Vagina (tissue), 2 donors: ENCODE measurements at regions not wholly inside any gene's neighbourhood (a gene's known extent, or its start where the extent isn't known, plus 50 kb on each side); places are given as distances from the start of the nearest gene placed in this dataset.
"Not testable (repeated sequence)": the region's sequence is repeated elsewhere in the genome, so short reads cannot be mapped to it uniquely, and the experiment has no call there.

ENCODE experiments used
- DNase-seq, 2 donors: peaks; one replicate each; pipeline ENCODE4 v3.0.0-alpha.2; 2017; ENCODE audit errors: extremely low spot score in 2 of 2
- H3K27ac ChIP-seq: fragments of 200-600 bp; sonication (generic); one replicate; pipeline ENCODE4 v1.5.1; 2019
- H3K27me3 ChIP-seq: fragments of 200-600 bp; sonication (generic); one replicate; pipeline ENCODE4 v1.5.1; 2019
- H3K36me3 ChIP-seq, 2 donors: fragments of 200-600 bp; sonication (generic); one replicate each; pipeline ENCODE4 v1.5.1; 2017 to 2019
- H3K4me1 ChIP-seq: fragments of 200-600 bp; sonication (generic); one replicate; pipeline ENCODE4 v1.5.1; 2019
- H3K4me3 ChIP-seq, 2 donors: fragments of 200-600 bp; sonication (generic); 1 replicate in 1 of 2; 2 replicates in 1 of 2; pipeline ENCODE4 v1.5.1; 2016 to 2019
- H3K9me3 ChIP-seq: fragments of 200-600 bp; sonication (generic); one replicate; pipeline ENCODE4 v1.5.1; 2019
- CTCF ChIP-seq, 3 experiments: fragments of 450-650 bp in 2 of 3; fragments of 200-600 bp in 1 of 3; sonication (generic) in 1 of 3; IDR thresholded peaks; one replicate each; pipeline ENCODE4 v1.5.1; 2017 to 2019; ENCODE audit warnings: antibody characterized with exemption in 3 of 3, mild to moderate bottlenecking in 2 of 3, moderate library complexity in 2 of 3
- POLR2A ChIP-seq, 2 donors: fragments of 450-650 bp; IDR thresholded peaks; one replicate each; pipeline ENCODE4 v1.6.1; 2017; ENCODE audit warnings: antibody characterized with exemption in 2 of 2, mild to moderate bottlenecking in 2 of 2, moderate library complexity in 2 of 2
- POLR2AphosphoS5 ChIP-seq, 2 donors: sonication (generic); formaldehyde crosslinking; IDR thresholded peaks; one replicate each; pipeline ENCODE4 v1.9.0; 2017; ENCODE audit warnings: antibody characterized with exemption in 2 of 2, mild to moderate bottlenecking in 2 of 2, low read depth in 1 of 2; ENCODE audit not compliant: insufficient read depth in 1 of 2
- intact Hi-C: fragments of 100-400 bp; cut with DNase I; formaldehyde crosslinking; loops from one replicate; pipeline ENCODE4 v1.15.1; 2023

DNA sequence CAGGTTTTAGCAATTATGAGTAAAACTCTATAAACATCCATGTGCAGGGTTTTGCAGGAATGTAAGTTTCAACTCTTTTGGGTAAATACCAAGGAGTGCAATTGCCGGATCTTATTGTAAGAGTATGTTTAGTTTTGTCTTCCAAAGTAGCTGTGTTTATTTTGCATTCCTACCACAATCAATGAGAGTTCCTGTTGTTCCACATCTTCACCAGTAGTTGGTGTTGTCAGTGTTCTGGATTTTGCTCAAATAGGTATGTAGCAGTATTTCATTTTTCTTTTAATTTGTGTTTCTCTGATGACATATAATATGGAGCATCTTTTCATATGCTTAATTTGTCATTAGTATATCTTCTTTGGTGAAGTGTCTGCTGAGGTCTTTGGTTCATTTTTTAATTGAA, 185.1 kb upstream of the GALNT15 start:
- Histone ChIP-seq H3K36me3 (no peaks in the 10 kb centered on the region), H3K27ac (no peak overlapping the region), H3K9me3 (no peaks in the 10 kb centered on the region), H3K4me1 (no peaks in the 10 kb centered on the region), H3K27me3 (no peaks in the 10 kb centered on the region), H3K4me3 (no peak overlapping the region)
- TF ChIP-seq POLR2AphosphoS5 (IDR thresholded peaks at IDR 0.05; ENCODE audit: insufficient read depth in 1 of 2, low read depth in 1 of 2), result no peak
- TF ChIP-seq POLR2A (IDR thresholded peaks at IDR 0.05), result no peak
- no peak for TF ChIP-seq CTCF (IDR thresholded peaks at IDR 0.05)
- intact Hi-C loops, result no loop called here
- DNase-seq, result no peak

GRCh38 chr3:15993660-15994059, 180.8 kb upstream of the GALNT15 start:
- H3K27ac ChIP-seq, H3K36me3 ChIP-seq, intact Hi-C loops, H3K4me1 ChIP-seq, H3K27me3 ChIP-seq, H3K9me3 ChIP-seq, H3K4me3 ChIP-seq, DNase-seq: not testable (repeated sequence)

DNA sequence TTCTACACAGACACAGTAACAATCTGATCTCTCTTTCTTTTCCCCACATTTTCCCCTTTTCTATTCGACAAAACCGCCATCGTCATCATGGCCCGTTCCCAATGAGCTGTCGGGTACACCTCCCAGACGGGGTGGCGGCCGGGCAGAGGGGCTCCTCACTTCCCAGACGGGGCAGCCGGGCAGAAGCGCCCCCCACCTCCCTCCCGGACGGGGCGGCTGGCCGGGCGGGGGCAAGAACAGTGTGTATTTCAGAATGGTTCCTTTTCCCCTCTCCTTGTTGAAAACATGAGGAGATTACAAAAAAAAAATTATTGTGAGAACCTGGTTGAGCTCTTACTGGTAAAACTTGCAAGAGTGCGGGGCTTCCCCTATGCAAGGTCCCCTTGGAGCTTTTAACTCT, 178.0 kb upstream of the GALNT15 start:
- H3K27me3 ChIP-seq, H3K27ac ChIP-seq, DNase-seq, H3K4me1 ChIP-seq, intact Hi-C loops, H3K36me3 ChIP-seq, H3K4me3 ChIP-seq, H3K9me3 ChIP-seq: not testable (repeated sequence)

GRCh38 chr3:15997274-15997943, 177.1 kb upstream of the GALNT15 start:
- no peak for DNase-seq
- no peak for TF ChIP-seq POLR2A (IDR thresholded peaks at IDR 0.05)
- TF ChIP-seq POLR2AphosphoS5 (IDR thresholded peaks at IDR 0.05; ENCODE audit: insufficient read depth in 1 of 2, low read depth in 1 of 2), result no peak
- Histone ChIP-seq H3K36me3 (no peaks in the 10 kb centered on the region), H3K9me3 (no peaks in the 10 kb centered on the region), H3K4me3 (no peak overlapping the region), H3K27me3 (no peaks in the 10 kb centered on the region), H3K4me1 (no peaks in the 10 kb centered on the region), H3K27ac (no peak overlapping the region)
- intact Hi-C loops, result no loop called here

GRCh38 chr3:15998911-15999310, 175.6 kb upstream of the GALNT15 start:
- no peak for DNase-seq
- intact Hi-C loops, result no loop called here
- TF ChIP-seq POLR2A (IDR thresholded peaks at IDR 0.05), result no peak
- TF ChIP-seq POLR2AphosphoS5 (IDR thresholded peaks at IDR 0.05; ENCODE audit: insufficient read depth in 1 of 2, low read depth in 1 of 2), result no peak
- no peak for TF ChIP-seq CTCF (IDR thresholded peaks at IDR 0.05)
- Histone ChIP-seq H3K4me1 (no peaks in the 10 kb centered on the region), H3K9me3 (no peaks in the 10 kb centered on the region), H3K27me3 (no peaks in the 10 kb centered on the region), H3K27ac (no peak overlapping the region), H3K4me3 (no peak overlapping the region), H3K36me3 (no peaks in the 10 kb centered on the region)

DNA sequence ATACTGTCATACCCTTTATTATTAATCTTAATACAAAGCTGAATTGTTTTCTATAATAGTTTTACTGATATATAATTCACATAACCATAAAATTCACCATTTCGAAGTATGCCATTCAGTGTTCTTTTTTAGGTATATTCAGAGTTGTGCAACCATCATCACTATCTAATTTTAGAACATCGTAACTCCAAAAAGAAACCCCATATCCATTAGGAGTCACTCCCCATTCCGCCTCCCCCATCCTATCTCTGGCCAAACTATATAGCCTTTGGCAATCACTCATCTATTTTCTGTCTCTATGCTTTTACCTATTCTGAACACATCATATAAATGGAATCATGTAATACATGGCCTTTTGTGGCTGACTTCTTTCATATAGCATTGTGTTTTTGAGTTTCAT, 169.7 kb upstream of the GALNT15 start:
- intact Hi-C loops, result no loop called here
- H3K4me1 ChIP-seq, result no peaks in the 10 kb centered on the region
- H3K4me3 ChIP-seq, result no peak overlapping the region
- no peaks in the 10 kb centered on the region for H3K36me3 ChIP-seq
- TF ChIP-seq CTCF (IDR thresholded peaks at IDR 0.05) (no peak), POLR2A (IDR thresholded peaks at IDR 0.05) (no peak), POLR2AphosphoS5 (IDR thresholded peaks at IDR 0.05; ENCODE audit: insufficient read depth in 1 of 2, low read depth in 1 of 2) (no peak)
- H3K9me3 ChIP-seq, result no peaks in the 10 kb centered on the region
- no peaks in the 10 kb centered on the region for H3K27me3 ChIP-seq
- DNase-seq, result no peak
- H3K27ac ChIP-seq, result no peak overlapping the region
